Muscle of leg (tissue), 3 donors: ENCODE measurements at regions not wholly inside any gene's neighbourhood (a gene's known extent, or its start where the extent isn't known, plus 50 kb on each side); places are given as distances from the start of the nearest gene placed in this dataset.
A peak's percentile ranks its signal among the peaks of the same experiment; 100 is the strongest.

Experiments used
- DNase-seq: peaks from one replicate; pipeline ENCODE4 v3.0.0; 2013
- H3K27ac ChIP-seq: one replicate; pipeline ENCODE4 v1.5.1; 2013; ENCODE audit warnings: mild to moderate bottlenecking, low read length, control low read depth
- H3K27me3 ChIP-seq: one replicate; pipeline ENCODE4 v1.6.1; 2013; ENCODE audit warnings: low read length; ENCODE audit not compliant: control insufficient read depth, insufficient read depth
- H3K36me3 ChIP-seq: one replicate; pipeline ENCODE4 v1.6.1; 2013; ENCODE audit warnings: low read length; ENCODE audit not compliant: control insufficient read depth, insufficient read depth
- H3K4me1 ChIP-seq: one replicate; pipeline ENCODE4 v1.6.1; 2013; ENCODE audit warnings: low read length; ENCODE audit not compliant: control insufficient read depth, insufficient read depth
- H3K4me3 ChIP-seq: one replicate; pipeline ENCODE4 v1.5.1; 2013; ENCODE audit warnings: low read length, control low read depth
- H3K9me3 ChIP-seq: replicated peaks from 2 replicates; pipeline ENCODE4 v1.6.1; 2013; ENCODE audit warnings: low read depth, low read length; ENCODE audit not compliant: control insufficient read depth
- WGBS: methylation state at CpG from one replicate; pipeline ENCODE4 v1.1.5; 2013; ENCODE audit warnings: missing lambda C conversion rate; ENCODE audit not compliant: insufficient coverage; 5-methylcytosine and 5-hydroxymethylcytosine counted together

DNA sequence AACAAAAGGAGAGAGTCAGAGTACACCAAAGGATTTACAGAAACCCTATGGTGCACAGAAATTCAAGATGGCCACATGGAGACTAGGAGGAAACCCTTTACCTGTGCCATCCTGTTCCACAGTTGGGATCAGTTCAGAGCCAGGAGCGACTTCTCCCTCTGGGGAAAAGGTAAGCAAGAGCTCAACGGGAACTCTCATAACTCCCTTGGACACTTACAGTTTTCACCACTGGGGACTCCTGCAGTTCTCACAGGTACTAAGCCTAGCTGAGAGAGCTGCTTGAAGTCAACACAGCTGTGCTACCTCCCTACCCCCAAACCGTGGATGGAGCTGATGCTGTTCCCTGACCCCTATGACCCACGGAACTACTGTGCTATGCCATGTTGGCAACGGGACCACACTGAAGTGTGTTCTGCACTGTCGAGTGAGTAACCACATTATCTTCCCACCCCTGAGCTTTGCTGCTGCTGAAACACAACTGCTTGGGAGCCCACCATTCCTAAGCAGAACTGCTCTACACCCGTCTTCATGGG is 606.8 kb downstream of the GBE1 start:
- H3K27ac ChIP-seq: no peak overlapping the region
- WGBS: 85% methylated on average over 7 of the region's 7 CpGs
- no peaks in the 10 kb centered on the region for H3K9me3 ChIP-seq
- no peak for DNase-seq
- no peaks in the 10 kb centered on the region for H3K27me3 ChIP-seq
- H3K4me1 ChIP-seq: no peaks in the 10 kb centered on the region
- H3K36me3 ChIP-seq: no peaks in the 10 kb centered on the region
- no peak overlapping the region for H3K4me3 ChIP-seq

DNA sequence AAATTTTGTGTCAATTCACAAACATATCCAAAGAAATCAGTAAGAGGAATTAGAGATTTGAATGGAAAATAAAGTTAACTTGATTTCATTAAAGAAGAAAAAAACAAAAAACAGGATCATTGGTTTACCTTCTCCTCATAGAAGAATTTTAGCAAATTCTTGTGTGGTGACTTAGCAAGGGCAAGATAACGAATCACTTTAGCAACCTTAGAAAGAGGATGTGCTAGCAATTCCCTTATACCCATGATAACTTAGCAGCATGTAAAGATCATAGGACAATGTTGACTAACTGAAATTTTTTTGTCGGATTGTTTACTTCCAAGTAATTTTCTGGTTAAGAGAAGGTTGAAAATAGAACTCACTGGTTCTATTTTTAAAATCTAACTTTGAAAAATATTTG is 609.3 kb downstream of the GBE1 start:
- no peaks in the 10 kb centered on the region for H3K4me1 ChIP-seq
- no peak overlapping the region for H3K4me3 ChIP-seq
- no peaks in the 10 kb centered on the region for H3K36me3 ChIP-seq
- no peak overlapping the region for H3K27ac ChIP-seq
- no CpG with 5 or more reads among the region's 2 CpGs for WGBS
- no peaks in the 10 kb centered on the region for H3K9me3 ChIP-seq
- DNase-seq: no peak
- H3K27me3 ChIP-seq: no peaks in the 10 kb centered on the region

DNA sequence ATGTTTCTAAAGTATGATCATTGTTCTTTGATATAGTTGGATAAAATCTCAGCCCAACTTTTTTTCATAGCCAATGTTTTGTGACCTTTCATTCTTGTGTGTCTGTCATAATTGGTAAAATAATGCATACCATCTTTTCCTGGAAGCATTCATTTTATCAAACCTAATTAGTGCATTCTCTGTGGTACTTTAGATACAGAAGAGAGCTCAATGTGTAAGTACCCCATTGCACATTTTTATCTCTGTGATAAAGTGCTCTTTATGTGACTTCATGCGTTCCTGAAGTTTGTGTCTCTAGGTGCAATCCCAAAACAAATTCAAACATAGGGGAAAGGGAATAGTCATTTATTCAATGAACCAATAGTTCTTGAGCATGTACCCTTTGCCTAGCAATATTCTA is 628.5 kb downstream of the GBE1 start:
- DNase-seq: no peak
- no CpG with 5 or more reads among the region's 1 CpG for WGBS
- Histone ChIP-seq H3K9me3 (no peaks in the 10 kb centered on the region), H3K36me3 (no peaks in the 10 kb centered on the region), H3K27me3 (no peaks in the 10 kb centered on the region), H3K27ac (no peak overlapping the region), H3K4me3 (no peak overlapping the region), H3K4me1 (no peaks in the 10 kb centered on the region)

DNA sequence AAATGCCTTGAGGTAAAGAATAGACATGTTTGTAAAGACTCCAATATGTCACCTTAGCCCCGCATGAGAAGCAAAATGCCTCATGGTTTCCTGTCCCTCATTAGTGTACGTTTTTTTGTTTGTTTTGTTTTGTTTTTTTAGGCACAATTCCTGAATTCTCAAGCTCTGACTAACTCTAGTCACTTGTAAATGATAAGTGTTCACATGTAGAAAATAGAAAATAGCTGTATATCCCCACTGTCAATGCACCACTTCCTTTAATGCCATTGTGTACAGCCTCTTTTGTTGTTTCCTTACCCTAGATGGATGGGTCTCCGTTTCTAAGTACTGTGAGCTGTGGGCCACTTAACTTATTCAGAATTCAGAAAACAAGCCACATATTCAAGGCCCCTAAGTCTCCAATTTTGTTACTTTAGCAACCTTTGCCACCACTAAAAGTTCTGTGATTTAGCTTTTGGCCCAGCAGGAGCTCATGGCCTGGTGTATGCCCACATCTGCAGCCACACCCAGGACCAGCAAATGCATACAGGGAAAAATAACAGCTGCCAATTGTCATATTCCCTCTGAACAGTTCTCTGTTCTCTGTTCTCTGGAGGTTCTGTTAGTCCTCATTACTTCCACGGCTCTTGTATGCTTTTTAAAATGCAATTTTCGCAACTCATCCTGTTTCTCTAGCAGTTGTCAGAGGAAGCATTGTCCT is 655.5 kb downstream of the GBE1 start:
- H3K27ac ChIP-seq: no peak overlapping the region
- DNase-seq: no peak
- no peaks in the 10 kb centered on the region for H3K36me3 ChIP-seq
- no peaks in the 10 kb centered on the region for H3K27me3 ChIP-seq
- no peak overlapping the region for H3K4me3 ChIP-seq
- H3K9me3 ChIP-seq: no peaks in the 10 kb centered on the region
- H3K4me1 ChIP-seq: no peaks in the 10 kb centered on the region
- 63% methylated on average over 2 of the region's 5 CpGs for WGBS

DNA sequence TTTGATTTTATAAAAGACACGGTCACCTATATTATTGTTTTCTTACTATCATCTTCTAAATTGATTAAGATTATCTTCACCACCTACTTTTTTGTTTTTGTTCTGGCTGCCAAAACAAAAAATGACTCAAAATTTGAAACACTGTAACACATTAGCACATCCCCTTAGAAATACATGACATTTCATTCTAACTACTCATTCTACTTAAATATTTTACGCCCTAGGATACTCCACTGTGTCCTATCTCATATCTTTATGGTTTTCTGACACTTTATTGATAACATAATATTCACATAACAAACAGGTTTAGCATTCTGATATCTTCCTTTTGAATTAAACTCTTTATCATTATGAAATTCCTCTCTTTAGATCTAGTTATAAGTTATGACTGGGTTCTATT is 656.2 kb downstream of the GBE1 start:
- H3K27ac ChIP-seq: no peak overlapping the region
- no peak for DNase-seq
- no peaks in the 10 kb centered on the region for H3K4me1 ChIP-seq
- no peaks in the 10 kb centered on the region for H3K27me3 ChIP-seq
- no peak overlapping the region for H3K4me3 ChIP-seq
- no peaks in the 10 kb centered on the region for H3K36me3 ChIP-seq
- H3K9me3 ChIP-seq: no peaks in the 10 kb centered on the region
- no CpG with 5 or more reads among the region's 2 CpGs for WGBS

DNA sequence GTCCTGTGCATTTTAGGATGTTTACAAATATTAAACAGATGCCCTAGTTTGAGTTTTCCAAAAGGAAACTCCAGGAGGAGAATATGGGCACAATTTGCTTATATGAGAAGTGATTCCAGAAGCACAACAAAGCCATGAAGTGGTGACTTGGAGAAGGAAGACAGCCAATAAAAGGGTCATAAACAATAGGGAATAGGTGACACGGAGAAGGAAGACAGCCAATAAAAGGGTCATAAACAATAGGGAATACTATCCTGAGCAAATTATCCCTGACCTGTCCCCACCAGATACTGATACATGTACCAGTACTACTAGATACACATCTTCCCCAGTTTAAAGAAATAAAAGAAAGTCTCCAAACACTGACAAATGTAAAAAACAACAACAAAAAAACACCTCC is 663.6 kb downstream of the GBE1 start:
- no CpG with 5 or more reads among the region's 1 CpG for WGBS
- DNase-seq: no peak

DNA sequence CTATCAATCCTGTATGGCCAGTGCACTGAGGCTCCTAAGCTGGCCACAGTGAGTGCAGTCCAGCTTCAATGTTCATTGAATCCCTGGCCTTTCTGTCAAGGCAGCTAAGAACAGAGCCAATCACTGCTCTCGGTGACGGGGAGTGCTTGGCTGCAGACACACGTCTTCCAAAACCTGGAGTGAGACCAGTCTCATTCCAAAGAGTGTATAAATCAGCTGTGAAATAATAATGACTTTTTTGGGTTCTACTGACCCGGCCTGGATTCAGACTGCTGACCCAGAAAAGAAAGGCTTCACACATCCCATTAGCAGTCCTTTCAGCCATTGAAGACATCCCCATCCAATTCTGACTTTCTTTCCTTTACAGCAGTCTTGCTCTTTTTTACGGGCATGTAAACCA is 665.5 kb downstream of the GBE1 start:
- no peak overlapping the region for H3K4me3 ChIP-seq
- peak; percentile 1 for DNase-seq
- no peaks in the 10 kb centered on the region for H3K36me3 ChIP-seq
- WGBS: 63% methylated on average over 2 of the region's 5 CpGs
- no peaks in the 10 kb centered on the region for H3K27me3 ChIP-seq
- no peaks in the 10 kb centered on the region for H3K9me3 ChIP-seq
- no peaks in the 10 kb centered on the region for H3K4me1 ChIP-seq
- no peak overlapping the region for H3K27ac ChIP-seq

More for the DNA sequence above, 663.6 kb downstream of the GBE1 start:
- Histone ChIP-seq H3K36me3 (no peaks in the 10 kb centered on the region), H3K9me3 (no peaks in the 10 kb centered on the region), H3K27ac (no peak overlapping the region), H3K4me3 (no peak overlapping the region), H3K27me3 (no peaks in the 10 kb centered on the region), H3K4me1 (no peaks in the 10 kb centered on the region)

DNA sequence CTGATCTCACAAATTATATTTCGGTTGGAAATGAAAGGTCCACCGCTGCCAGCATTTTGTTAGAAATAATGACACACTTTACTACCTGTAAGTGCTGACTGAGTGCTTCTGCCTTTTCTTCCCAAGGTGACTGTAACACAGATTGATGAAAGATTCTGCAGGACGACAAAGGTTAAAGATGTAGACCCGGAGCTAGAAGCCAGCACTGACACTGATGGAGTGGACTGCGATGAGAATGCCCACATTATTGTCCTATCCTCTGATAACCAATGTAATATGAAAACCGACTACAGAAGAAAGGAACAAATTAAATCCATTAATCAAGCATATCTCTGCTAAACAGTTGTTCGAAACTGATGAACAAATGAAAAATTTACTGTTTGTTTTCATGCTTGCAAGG is 666.5 kb downstream of the GBE1 start:
- Histone ChIP-seq H3K9me3 (no peaks in the 10 kb centered on the region), H3K4me3 (no peak overlapping the region), H3K27me3 (no peaks in the 10 kb centered on the region), H3K4me1 (no peaks in the 10 kb centered on the region), H3K27ac (no peak overlapping the region), H3K36me3 (no peaks in the 10 kb centered on the region)
- no peak for DNase-seq
- 53% methylated on average over 3 of the region's 7 CpGs for WGBS

DNA sequence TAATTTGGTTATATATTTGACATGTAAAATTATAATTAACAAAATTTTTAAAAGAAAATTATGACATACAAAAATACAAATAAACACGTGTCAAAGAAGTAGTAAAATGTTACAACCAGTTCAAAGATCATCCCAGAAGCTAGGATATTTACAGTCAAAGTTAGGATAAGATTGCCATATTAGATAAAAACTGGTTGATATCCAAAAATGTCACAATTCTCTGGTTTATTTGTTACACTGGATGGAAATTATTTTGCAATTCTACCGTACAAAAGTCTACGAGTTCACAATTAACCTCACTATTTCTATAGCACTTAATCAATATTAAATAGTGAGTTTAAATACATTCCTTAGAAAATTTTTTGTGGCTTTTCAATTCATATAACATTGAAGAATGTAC is 673.8 kb downstream of the GBE1 start:
- Histone ChIP-seq H3K27ac (no peak overlapping the region), H3K4me3 (no peak overlapping the region), H3K36me3 (no peaks in the 10 kb centered on the region), H3K27me3 (no peaks in the 10 kb centered on the region), H3K9me3 (no peaks in the 10 kb centered on the region), H3K4me1 (no peaks in the 10 kb centered on the region)
- DNase-seq: no peak
- WGBS: no CpG with 5 or more reads among the region's 3 CpGs

DNA sequence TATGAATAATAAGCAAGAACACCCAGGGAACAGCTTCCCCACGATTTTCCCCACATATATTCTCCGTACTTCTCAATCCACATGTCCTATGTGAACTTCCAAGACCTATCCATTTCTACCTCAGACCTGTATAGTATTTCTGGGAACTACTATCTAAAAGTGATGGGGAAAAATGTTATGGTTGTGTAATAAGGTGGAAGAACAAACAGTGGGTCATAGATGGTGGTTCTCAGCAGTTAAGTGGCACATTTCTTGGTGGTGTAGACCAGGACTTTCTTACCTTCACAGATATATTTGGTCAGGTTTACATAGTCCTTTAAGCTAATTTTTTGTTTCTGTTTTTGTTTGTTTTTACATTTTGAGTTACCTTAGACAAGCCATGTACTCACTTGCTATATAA is 675.1 kb downstream of the GBE1 start:
- Histone ChIP-seq H3K36me3 (no peaks in the 10 kb centered on the region), H3K27me3 (no peaks in the 10 kb centered on the region), H3K4me3 (no peak overlapping the region), H3K4me1 (no peaks in the 10 kb centered on the region), H3K9me3 (no peaks in the 10 kb centered on the region), H3K27ac (no peak overlapping the region)
- no peak for DNase-seq
- no CpG with 5 or more reads among the region's 2 CpGs for WGBS

DNA sequence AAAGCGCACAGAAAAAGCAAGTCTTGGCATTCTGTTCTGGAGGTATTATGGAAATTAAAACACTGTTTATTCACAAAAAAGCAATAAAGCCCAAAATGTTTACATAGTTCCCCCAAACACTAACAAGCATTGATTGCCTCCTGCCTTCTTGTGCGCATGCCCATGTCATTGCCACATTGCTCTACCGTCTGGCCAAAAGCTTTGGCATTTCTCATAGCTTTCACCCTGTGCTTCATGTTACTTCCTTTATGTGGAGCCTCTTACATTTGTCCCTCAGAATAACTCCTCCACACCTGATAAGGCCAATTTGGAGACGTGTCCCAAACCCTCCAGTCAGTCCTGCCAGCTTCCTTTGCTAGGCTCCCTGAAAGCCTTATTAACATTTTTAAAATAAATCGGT is 680.8 kb downstream of the GBE1 start:
- no peak overlapping the region for H3K27ac ChIP-seq
- 86% methylated on average over 2 of the region's 5 CpGs for WGBS
- no peak for DNase-seq

More for the DNA sequence above, 680.8 kb downstream of the GBE1 start:
- H3K36me3 ChIP-seq: no peaks in the 10 kb centered on the region
- H3K9me3 ChIP-seq: no peaks in the 10 kb centered on the region
- H3K27me3 ChIP-seq: no peaks in the 10 kb centered on the region
- no peaks in the 10 kb centered on the region for H3K4me1 ChIP-seq
- H3K4me3 ChIP-seq: no peak overlapping the region
